NCI-H524 treated with DMSO at 0.1 percent for 48 hours (cell line): ENCODE measurements at regions not wholly inside any gene's neighbourhood (a gene's known extent, or its start where the extent isn't known, plus 50 kb on each side); places are given as distances from the start of the nearest gene placed in this dataset.
"Not testable (repeated sequence)": the region's sequence is repeated elsewhere in the genome, so short reads cannot be mapped to it uniquely, and the experiment has no call there.

ENCODE experiments used
- DNase-seq: peaks from one replicate; lab custom pipeline; 2025; lab: John Stamatoyannopoulos, UW

DNA sequence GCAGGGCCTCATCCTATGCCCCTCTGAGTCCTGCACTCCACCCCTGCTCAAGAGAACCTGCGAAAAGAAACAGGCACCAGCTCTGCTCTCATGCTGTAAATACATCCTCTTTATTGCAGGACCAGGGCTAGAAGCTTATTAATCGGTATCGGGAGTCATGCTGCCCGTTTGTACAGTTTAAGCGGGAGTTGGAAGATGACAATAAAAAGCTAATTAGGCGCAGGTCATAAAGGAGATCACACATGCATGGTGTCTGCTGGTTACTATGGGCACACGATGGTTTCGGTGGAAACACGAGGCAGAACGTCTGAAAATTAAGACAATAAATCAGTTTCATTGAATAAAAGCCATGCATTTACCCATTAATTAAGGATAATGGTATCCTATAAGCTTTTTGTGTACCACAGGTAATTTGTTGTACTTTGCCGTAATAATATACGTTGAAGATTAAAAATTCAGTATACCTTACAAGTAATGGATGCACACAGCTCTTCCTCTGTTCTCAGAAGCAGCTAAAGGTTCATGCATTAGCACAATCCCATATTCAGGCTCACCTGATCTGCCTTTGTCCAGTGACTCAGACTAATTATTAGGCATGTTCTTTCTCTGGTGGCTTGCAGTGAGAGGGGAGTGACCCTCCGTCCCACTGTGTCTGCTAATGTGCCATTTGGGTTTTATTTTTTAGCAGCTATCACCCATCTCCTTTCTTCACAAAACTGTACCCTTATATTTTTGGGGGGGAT is 406.0 kb downstream of the TSHZ3 start:
- no peak for DNase-seq

DNA sequence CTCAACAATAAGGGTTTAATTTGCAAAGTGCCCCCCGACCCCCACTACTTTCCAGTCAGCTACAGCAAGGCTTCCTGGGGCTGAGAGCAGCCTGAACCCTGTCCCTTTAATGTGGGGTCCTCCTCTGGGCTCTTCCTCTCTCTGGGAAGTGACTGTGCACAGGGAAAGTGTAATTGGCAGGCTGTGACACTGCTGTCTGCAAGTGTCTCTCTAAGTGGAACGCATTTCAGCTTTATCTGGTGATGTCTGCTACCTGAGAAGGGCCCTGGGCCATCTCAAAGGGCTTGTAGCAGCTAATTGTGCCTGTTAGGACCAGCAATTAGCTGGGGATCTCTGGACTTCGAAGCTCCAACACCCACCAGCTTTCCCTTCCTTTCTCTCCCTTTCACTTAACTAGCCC is 406.6 kb downstream of the TSHZ3 start:
- no peak for DNase-seq

DNA sequence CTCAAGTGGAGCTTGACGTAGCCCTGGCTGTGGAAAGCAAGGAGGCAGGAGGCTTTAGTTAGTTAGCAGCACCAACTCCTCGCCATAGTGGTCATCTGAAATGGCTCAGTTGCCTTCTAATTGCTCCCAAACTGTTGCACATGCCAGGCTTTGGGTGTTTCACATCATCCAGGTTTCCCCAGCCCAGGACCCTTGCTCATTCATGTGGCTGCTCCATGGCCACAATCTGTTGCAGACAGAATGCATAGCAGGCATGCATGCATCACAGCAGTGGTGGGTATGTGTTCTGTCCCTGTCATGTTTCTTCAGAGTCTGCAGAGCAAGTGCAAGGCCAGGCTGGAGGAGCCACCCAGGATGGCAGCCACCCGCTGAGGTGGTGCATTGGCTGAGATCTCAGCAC is 407.6 kb downstream of the TSHZ3 start:
- DNase-seq, result no peak

DNA sequence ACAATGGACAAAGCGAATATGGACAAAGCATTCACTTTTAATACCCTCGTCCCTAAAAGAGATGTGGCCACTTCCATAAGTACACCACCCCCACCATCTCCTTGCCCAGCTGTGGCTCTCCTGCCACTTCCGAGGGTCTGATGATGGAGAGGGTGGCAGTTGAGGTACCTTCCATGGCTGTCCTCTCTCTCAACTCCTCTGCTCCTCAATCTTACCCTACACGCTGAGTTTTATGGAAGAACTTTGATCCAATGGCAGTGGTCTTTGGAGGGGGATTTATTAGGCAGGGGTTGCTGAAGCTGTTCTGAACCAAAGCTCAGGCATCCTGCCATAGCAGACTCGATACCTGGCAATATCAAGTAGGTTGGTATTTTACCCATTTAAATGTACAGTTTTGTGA is 413.0 kb downstream of the TSHZ3 start:
- no peak for DNase-seq

DNA sequence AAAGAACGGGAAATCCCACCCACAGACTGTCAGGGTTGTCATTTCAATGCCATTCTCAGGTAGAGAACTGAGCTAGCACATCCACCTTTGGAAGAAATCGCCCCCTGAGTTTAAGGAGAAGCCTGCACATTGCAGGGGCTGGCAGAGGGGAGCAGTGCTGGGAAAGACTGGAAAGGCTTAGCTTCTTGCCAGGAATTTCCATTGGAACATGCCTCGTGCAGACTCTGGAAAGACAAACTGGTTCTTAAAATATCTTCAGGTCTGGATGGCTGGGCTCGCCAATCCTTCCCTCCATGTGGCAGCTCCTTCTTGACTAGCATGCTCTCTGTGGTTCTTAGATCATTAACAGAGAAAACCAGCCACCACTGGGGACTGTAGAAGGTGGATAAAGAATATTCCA is 414.1 kb downstream of the TSHZ3 start:
- DNase-seq, result no peak

DNA sequence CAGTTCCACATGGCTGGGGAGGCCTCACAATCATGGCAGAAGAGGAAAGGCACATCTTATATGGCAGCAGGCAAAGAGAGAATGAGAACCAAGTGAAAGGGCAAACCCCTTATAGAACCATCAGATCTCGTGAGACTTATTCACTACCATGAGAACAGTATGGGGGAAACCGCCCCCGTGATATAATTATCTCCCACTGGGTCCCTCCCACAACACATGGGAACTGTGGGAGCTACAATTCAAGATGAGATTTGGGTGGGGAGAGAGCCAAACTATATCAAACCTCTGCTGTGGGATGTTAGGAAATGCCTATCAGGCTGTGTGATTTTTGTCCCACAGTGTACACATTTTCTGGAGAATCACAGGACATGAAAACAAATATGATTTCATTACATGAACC is 415.8 kb downstream of the TSHZ3 start:
- not testable (repeated sequence) for DNase-seq

DNA sequence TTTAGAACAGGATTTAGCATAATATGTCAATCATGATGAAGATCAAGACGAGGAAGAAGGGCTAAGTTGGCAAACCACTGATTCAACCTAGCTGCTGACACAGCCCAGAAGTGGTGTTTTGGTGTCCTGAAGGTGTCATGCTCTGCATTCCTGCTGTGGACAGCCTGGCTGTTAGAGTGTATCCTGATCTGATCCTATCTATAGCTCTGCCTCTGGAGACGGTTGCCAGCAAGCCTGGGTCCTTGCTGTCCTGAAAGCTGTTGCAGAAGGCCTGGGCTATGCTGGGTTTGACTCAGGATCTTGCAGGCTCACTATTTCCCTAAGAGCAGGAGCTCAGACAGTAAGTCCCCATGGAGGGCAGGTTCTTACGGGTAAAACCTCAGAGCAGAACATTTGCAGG is 416.4 kb downstream of the TSHZ3 start:
- no peak for DNase-seq

DNA sequence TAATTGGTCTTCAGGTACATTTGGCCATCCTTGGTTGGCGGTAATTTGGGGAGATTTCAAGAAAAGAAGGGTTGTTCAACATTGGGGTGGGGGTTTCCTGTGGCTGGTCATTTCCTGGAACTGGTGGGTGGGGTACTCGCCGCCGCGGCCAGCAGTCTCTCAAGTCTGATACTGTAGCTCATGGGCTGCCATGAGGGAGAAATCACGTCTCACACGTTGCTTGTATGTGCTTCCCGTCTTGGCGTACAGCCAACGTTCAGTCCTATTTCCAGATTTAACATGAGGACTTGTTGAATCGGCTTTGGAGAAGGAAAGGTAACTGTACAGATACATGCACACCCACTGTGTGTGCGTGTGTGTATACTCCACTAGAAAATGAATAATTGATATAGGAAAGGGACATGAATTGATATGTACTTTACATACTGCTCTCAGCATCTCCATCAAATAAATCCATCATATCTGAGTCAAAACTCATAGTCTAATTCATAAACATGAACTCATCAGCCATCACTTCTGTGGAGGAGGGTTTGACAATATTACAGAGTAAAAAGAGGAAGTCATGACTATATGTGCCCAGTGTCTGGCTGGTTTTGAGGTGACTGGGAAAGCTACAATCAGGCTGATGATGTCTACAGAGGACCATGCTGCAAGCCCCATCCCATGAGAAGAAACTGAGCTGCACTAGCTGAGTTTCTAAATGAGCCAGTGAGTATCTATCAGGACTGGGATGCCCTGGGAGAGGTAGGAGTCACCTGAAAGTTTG is 418.1 kb downstream of the TSHZ3 start:
- no peak for DNase-seq

DNA sequence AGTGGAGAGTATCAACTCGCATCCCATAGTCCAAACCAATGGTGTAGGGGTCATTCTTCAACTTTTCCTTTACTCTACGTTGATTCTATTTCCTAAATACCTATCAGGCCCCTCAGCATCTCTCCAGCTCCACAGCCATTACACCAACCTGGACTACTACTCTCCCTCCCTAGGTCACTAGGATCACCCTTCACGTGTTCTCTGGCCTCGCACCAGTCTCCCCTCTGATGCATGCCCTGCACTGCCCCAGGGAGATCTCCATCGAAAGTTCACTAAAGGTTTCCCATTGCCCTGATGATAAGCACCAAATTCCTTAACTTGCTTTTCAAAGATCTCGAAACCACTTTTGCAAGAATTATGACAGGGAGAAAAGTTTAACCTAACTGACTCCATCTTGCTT is 421.5 kb downstream of the TSHZ3 start:
- no peak for DNase-seq

DNA sequence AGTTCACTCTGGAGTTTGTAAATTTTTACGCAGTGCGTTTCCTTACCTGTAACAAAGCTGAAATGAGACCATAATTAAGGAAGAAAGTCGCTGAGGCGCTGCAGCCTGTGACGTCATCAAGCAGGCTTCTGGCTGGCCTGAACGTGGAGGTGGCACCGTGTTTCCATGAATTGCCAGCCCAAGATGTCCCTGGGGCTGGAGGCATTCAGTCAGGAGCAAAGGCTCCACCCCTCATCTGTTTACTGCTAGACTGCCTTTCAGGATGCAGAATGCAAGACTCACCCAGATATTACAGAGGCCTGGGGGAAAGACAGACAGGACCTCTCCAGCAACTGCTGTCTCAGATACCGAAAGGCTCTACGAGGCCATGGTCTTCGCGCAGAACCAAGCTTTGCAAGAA is 424.6 kb downstream of the TSHZ3 start:
- no peak for DNase-seq

DNA sequence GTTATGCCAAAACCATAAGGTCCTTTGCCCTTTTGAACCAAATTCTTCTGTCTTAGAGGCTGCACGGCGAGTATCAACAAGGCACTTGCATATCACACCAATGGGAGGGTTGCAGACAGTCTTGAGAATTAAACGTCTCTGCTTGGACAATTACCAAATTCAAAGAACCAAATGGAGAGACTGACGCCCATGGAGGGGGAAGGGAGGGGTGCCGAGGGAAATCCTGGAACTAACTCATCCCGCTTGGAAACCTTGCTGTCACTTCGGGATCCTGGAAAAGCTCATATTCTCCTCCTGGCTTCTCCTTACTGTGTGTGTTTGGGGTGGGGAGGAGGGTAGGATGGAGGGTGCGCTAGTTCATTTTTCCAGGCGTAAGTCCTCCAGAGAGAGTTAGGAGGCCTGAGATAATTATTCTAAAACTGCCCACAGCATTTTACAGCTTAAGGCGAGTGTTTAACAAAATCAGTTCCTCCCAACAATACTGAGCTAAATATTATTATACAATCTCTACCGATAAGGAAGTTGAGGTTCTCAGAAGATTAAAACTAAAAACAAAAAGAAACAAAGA is 425.1 kb downstream of the TSHZ3 start:
- no peak for DNase-seq

DNA sequence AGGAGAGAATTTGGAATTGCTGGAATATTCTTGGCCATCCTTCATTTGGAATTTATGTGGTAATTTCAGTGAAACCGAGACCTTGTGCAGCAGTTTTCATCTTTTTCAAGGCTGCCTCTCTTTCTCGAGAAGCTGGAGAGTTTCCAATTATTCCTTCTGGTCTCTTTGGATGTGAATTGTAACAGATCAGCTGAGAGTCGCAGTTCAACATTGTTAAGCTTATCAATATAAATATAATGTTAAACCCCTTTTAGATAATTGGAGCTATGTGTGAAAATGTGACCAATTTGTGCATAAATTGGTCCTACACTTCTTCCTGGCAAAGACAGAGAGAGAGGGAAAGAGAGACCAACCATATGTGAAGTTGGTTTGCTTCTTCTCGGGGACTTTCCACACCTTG is 425.6 kb downstream of the TSHZ3 start:
- DNase-seq, result no peak

DNA sequence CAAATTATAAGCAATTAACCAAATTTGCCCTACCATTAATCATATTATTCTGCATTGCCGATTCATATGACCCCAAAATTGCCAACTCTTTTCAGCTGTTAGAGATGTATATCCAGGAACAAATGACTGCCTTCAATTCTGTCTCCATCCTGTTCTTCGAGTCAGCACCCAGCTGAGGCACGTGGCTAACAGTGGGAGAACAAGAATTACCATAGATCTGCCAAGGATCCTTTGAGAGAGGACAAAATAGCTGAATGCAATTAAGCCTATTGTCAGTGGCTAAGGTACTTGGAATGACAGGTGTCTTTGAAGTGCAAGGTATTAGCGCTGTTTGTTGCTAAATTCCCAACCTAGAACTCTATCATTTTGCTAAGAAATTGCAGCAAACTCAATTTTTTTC is 426.1 kb downstream of the TSHZ3 start:
- no peak for DNase-seq

DNA sequence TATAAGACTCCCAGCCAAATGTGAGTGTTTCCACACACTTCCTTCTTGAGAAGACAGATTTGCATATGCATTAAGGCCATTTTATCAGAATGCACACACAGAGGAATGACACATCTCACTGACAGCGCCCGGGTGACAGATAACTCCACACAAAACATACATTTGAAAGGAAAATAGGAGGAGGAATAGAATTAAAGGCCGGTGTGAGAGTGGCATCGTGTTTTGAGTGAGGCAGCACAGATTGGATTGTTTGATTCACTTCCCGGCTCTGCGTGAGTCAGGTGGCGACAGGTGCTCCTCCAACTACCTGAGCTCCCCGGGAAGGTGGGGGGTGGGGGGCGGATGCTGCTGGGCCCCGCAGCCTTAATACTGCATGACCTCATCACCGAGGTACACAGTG is 429.0 kb downstream of the TSHZ3 start:
- no peak for DNase-seq

DNA sequence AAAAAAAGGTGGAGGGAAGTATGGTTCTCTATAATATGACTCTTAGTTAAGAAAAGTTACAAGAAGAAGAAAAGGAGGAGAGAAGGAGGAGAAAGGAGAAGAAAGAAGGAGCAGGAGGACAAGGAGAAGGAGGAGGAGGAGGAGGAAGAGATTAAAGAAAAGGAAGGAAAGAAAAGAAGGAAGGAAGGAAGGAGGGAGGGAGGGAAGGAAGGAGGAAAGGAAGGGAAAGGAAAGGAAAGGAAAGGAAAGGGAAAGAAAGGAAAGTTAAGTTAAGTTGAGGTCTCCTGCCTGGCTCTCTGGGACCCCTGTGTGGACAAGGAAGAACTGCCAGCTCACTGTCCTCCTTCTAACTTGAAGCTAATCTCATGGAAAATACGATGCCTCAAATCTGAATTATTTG is 429.5 kb downstream of the TSHZ3 start:
- DNase-seq, result no peak

DNA sequence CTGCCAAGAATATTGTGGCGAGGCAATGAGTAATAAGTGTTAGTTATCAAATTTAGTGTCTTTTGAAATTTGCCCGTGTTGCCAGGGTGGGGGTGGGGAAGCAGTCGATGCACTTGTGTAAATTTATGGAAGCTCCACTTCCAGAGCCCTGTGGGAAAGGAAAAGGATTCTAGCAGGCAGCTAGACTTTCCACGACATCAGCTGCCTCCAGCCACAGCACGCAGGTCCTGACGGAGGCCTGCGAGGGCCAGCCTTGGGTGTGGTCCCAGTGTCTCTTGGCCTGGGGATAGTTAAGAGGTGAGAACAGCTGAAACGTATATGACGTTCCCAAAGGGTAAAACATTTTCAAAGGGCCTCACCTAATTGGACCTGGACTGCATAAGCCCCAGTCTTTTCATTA is 433.0 kb downstream of the TSHZ3 start:
- no peak for DNase-seq

DNA sequence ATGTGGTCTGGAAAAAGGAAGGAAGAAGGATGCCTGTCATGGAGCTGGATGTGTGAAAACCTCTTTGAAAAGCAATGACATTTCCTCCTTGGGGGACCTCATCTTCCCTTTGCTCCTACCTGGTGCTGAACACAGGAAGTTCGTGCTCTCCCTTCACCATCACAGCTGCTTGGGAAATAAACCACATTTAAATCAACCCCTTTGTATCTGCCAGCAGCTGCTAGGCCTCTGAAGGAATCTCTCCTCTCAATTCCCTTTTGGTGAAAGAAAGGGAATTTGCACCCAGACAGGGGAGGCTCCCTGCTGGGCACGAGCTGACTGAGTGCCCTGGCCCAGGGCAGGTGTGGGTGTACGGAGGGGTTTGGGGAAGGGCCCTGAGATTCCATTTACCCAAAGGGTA is 437.7 kb downstream of the TSHZ3 start:
- DNase-seq, result no peak

DNA sequence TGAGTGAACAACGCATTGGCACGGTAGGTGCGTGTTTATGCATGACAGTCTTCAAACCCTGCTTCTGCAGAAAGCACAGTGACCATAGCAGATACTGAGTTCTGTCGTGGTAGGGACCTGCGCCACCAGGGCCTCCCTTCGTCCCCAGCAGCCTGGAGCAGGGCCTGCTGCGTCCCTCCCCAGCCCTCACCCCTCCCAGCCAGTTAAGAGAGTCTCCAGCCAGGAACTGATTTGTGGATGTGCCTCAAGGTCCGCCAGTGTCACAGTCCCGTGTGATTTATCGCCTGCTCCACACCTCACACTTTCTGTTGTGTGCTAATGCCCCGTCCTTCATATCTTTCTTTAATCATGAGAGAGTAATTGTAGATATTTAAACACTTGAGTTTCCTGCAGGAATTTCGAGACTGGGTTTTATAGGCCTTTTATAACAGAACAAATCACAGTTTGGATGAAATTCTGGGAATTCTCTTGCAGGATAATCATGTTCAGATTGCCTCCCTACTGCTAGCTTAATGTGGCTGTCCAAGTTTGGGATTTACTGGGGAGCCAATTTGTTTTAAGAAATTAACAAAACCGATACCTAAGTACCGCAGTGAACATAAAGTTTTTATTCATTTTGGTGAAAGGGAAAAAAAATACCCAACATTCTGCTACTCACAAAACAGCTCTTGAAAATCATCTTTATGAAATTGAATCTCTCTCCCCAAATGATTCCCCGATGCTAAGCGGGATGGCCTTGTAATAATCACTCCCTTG is 438.6 kb downstream of the TSHZ3 start:
- no peak for DNase-seq

DNA sequence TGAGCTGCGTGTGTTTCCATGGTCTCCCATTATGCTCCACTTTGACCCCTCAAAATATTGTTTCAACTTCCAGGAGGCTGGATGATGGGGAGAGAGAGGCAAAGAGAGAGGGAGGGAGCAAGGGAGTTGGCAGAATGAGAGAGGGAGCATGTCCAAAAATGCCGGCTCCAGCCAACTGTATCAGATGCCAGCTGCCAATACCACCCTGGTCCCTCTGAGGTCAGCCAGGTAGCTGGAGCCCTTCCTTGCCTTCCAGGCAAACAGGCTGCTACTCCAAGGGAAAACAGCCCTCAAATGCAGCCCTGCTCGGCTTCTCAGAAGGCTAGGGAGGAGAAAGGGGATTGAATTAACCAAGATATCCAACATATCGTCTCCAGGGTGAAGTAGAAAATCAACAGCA is 440.0 kb downstream of the TSHZ3 start:
- DNase-seq, result no peak

DNA sequence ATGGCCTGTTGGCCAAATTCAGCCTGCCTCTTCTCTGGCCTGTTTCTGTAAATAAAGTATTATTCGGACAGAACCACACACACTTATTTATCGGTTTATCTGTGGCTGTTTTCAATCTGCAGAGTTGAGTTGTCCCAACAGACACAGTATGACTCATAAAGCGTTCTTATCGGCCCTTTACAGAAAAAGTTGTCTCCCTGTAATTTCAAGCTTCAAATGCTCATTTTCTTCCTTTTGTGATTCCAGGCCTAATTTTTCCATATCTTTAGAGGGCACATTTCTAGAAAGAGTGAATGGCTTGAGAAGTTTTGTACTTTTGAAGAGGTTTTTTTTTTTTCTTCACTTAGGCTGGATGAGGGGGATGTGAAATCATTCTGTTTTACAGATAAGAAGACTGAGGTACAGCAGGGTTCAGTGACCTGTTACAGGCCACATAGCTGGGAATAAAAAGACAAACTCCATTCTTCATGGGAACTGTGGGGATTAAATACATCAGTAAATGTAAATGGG is 440.9 kb downstream of the TSHZ3 start:
- DNase-seq, result no peak

DNA sequence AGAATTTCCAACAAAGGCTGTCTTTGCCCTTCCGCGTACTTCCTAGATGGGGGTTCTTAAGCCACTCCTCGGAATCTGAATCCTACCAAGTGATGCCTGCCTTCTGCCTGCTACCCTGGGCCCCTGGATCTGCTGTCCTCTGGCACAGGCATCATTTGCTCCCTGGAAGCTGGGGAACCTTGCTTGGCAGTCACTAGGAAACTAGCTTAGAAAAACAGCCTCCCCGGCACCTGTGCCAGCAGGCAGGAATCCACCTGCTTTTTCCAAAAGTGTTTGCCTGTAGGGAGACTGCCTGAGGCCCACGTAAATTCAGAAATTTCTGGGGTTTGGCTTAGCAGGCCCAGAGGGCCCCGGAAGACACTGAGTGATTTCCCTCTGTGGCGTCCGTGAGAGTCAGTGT is 442.4 kb downstream of the TSHZ3 start:
- no peak for DNase-seq

DNA sequence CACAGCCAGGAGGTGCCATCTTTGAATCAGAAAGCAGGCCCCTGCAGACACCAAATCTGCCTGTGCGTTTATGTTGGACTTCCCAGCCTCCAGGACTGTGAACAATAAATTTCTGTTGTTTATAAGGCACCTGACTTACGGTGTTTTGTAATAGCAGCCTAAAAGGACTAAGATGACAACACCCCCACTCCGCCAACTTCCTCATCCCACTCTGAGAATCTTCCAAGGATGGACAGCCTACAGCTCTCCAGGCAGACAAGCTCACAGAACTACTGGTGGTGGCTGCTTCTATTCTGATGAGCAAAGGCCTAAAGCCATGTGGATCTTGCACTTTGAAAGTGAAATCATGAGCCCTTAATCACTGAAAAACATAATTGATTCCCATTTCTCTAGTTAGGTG is 449.2 kb downstream of the TSHZ3 start:
- DNase-seq, result no peak
